ENCODE measurements at regions not wholly inside any gene's neighbourhood (a gene's known extent, or its start where the extent isn't known, plus 50 kb on each side); places are given as distances from the start of the nearest gene placed in this dataset.

DNA sequence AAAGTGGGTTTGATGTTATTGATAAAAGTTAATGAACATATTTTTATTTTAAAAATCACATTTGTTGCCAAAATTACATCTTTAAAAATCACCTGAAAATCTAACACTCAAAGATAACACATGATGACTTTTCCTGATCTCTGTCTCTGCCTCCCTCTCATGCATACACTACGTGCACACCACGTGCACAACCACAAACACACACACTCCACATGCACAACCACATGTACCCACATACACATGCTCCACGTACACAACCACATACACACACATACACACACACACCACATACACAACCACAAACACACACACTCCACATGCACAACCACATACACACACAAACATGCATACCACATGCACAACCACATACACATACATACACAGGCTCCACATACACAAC, 61.8 kb upstream of the TMEM132C start:
- Histone ChIP-seq H3K4me3 (no peak overlapping the region), H3F3A (ENCODE audit: insufficient read depth, low read depth) (no peaks in the 10 kb centered on the region), H3K9me3 (ENCODE audit: insufficient read depth, low read depth) (no peaks in the 10 kb centered on the region), H3K27ac (no peak overlapping the region), H3K9me2 (ENCODE audit: insufficient read depth) (no peaks in the 10 kb centered on the region), H3K4me2 (no peak overlapping the region), H3K79me2 (ENCODE audit: low read depth) (no peaks in the 10 kb centered on the region), H4K20me1 (ENCODE audit: insufficient read depth) (no peaks in the 10 kb centered on the region), H3K4me1 (replicated peaks; ENCODE audit: insufficient read depth) (no peaks in the 10 kb centered on the region), H2AFZ (no peak overlapping the region), H3K27me3 (ENCODE audit: insufficient read depth, low read depth) (no peaks in the 10 kb centered on the region), H3K36me3 (ENCODE audit: low read depth) (no peaks in the 10 kb centered on the region)
- intact Hi-C loops (cut with micrococcal nuclease; ENCODE audit: unreplicated experiment), result no loop called here
- CTCF ChIA-PET, result no interaction called here
- POLR2A ChIA-PET (ENCODE audit: unreplicated experiment), result no interaction called here
- BruUV-seq (replicated peaks), result no TSS peak
- TF ChIP-seq EZH2 (IDR thresholded peaks at IDR 0.05; ENCODE audit: low read depth), result no peak
- TF ChIP-seq, protein P1, sequence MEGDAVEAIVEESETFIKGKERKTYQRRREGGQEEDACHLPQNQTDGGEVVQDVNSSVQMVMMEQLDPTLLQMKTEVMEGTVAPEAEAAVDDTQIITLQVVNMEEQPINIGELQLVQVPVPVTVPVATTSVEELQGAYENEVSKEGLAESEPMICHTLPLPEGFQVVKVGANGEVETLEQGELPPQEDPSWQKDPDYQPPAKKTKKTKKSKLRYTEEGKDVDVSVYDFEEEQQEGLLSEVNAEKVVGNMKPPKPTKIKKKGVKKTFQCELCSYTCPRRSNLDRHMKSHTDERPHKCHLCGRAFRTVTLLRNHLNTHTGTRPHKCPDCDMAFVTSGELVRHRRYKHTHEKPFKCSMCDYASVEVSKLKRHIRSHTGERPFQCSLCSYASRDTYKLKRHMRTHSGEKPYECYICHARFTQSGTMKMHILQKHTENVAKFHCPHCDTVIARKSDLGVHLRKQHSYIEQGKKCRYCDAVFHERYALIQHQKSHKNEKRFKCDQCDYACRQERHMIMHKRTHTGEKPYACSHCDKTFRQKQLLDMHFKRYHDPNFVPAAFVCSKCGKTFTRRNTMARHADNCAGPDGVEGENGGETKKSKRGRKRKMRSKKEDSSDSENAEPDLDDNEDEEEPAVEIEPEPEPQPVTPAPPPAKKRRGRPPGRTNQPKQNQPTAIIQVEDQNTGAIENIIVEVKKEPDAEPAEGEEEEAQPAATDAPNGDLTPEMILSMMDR (conservative IDR thresholded peaks at IDR 0.05), result no peak
- DNase-seq, result no peak

DNA sequence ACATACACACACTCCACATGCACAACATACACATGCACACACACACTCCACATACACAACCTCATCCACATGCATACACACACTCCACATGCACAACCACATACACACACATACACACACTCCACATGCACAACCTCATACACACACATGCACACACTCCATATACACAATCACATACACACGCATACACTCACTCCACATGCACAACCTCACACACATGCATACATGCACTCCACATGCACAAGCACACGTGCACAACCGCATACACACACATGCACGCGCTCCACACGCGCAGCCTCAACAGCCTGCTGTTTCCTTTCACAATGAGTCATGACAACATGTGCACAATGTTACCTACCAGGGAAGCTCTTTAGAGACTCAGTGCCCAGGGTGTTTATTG, 61.2 kb upstream of the TMEM132C start:
- Histone ChIP-seq H3K27me3 (ENCODE audit: insufficient read depth, low read depth) (no peaks in the 10 kb centered on the region), H4K20me1 (ENCODE audit: insufficient read depth) (no peaks in the 10 kb centered on the region), H3K9me3 (ENCODE audit: insufficient read depth, low read depth) (no peaks in the 10 kb centered on the region), H3K4me3 (no peak overlapping the region), H3F3A (ENCODE audit: insufficient read depth, low read depth) (no peaks in the 10 kb centered on the region), H3K27ac (no peak overlapping the region), H3K79me2 (ENCODE audit: low read depth) (no peaks in the 10 kb centered on the region), H3K9me2 (ENCODE audit: insufficient read depth) (no peaks in the 10 kb centered on the region), H3K36me3 (ENCODE audit: low read depth) (no peaks in the 10 kb centered on the region), H3K4me1 (replicated peaks; ENCODE audit: insufficient read depth) (no peaks in the 10 kb centered on the region), H3K4me2 (no peak overlapping the region), H2AFZ (no peak overlapping the region)
- no peak for TF ChIP-seq EZH2 (IDR thresholded peaks at IDR 0.05; ENCODE audit: low read depth)
- TF ChIP-seq, protein P1 (conservative IDR thresholded peaks at IDR 0.05), result no peak
- BruUV-seq (replicated peaks), result no TSS peak
- ChIA-PET CTCF (no interaction called here), POLR2A (ENCODE audit: unreplicated experiment) (no interaction called here)
- intact Hi-C loops (cut with micrococcal nuclease; ENCODE audit: unreplicated experiment), result no loop called here
- no peak for DNase-seq
